ENCODE measurements at regions not wholly inside any gene's neighbourhood (a gene's known extent, or its start where the extent isn't known, plus 50 kb on each side); places are given as distances from the start of the nearest gene placed in this dataset.

- TF ChIP-seq, protein P1, sequence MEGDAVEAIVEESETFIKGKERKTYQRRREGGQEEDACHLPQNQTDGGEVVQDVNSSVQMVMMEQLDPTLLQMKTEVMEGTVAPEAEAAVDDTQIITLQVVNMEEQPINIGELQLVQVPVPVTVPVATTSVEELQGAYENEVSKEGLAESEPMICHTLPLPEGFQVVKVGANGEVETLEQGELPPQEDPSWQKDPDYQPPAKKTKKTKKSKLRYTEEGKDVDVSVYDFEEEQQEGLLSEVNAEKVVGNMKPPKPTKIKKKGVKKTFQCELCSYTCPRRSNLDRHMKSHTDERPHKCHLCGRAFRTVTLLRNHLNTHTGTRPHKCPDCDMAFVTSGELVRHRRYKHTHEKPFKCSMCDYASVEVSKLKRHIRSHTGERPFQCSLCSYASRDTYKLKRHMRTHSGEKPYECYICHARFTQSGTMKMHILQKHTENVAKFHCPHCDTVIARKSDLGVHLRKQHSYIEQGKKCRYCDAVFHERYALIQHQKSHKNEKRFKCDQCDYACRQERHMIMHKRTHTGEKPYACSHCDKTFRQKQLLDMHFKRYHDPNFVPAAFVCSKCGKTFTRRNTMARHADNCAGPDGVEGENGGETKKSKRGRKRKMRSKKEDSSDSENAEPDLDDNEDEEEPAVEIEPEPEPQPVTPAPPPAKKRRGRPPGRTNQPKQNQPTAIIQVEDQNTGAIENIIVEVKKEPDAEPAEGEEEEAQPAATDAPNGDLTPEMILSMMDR (IDR thresholded peaks at IDR 0.05; ENCODE audit: low read depth, low read length), result no peak
- no peak for TF ChIP-seq EZH2phosphoT487 (IDR thresholded peaks at IDR 0.05; ENCODE audit: low read depth)
- Histone ChIP-seq H4K20me1 (ENCODE audit: insufficient read depth, low read length) (no peaks in the 10 kb centered on the region), H3K4me3 (ENCODE audit: low read length) (no peak overlapping the region), H3K4me1 (ENCODE audit: low read length) (no peaks in the 10 kb centered on the region), H2AFZ (ENCODE audit: low read depth, low read length) (no peak overlapping the region), H3K9ac (ENCODE audit: low read length) (no peak overlapping the region), H3K27me3 (ENCODE audit: low read depth, low read length) (no peaks in the 10 kb centered on the region), H3K9me3 (ENCODE audit: insufficient read depth, low read length) (no peaks in the 10 kb centered on the region), H3K27ac (ENCODE audit: low read length) (no peak overlapping the region), H3K4me2 (ENCODE audit: low read length) (no peak overlapping the region), H3K36me3 (replicated peaks; ENCODE audit: low read depth, low read length) (no peaks in the 10 kb centered on the region), H3K79me2 (ENCODE audit: low read length) (no peaks in the 10 kb centered on the region)
These were observed 265.0 kb upstream of the NWD2 start for GRCh38 chr4:36979533-36979932.

DNA sequence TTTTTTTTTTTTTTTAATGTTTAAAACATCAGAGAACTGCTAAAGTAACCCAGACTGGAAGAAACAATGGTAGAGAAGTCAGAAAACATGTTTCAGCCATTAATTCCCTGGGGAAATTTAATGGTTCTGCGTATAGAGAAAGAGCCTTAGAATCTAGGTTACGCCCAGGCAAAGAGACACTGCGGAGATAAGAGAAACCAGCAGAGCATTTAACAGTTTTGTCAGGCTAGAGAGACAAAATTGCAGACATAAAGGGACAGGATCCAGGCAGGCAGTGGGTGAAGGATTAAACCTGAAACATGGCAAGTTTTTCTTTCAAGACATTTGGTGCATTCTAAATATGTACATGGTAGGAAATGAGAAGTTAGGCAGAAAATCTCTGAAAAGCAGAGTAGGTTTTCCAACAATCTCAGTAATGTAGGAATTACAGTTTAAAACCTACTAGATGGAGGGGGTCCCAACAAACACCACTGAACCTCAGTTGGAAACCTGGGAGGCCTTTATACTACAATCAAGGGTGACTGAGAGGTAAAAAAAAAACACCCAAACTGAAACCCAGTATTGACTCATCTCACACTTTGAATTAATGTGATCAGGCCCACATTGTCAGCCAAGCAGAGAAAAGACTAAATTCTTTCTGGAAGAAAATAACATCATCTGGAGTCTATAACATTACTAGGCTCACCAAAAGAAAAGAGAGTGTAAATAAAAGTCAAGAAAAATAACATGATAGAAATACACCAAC lies 254.2 kb upstream of the NWD2 start:
- Histone ChIP-seq H3K4me1 (ENCODE audit: low read length) (peaks cover 31% of the 10 kb centered on the region), H3K27me3 (ENCODE audit: low read depth, low read length) (no peaks in the 10 kb centered on the region), H2AFZ (ENCODE audit: low read depth, low read length) (no peak overlapping the region), H3K27ac (ENCODE audit: low read length) (peak overlapping the region; percentile 72), H3K4me2 (ENCODE audit: low read length) (peak overlapping the region; percentile 75), H4K20me1 (ENCODE audit: insufficient read depth, low read length) (no peaks in the 10 kb centered on the region), H3K9ac (ENCODE audit: low read length) (peak overlapping the region; percentile 37; the same call in 1 of the 2 replicates), H3K79me2 (ENCODE audit: low read length) (no peaks in the 10 kb centered on the region), H3K9me3 (ENCODE audit: insufficient read depth, low read length) (no peaks in the 10 kb centered on the region), H3K4me3 (ENCODE audit: low read length) (peak overlapping the region; percentile 47), H3K36me3 (replicated peaks; ENCODE audit: low read depth, low read length) (no peaks in the 10 kb centered on the region)
- no peak for TF ChIP-seq EZH2phosphoT487 (IDR thresholded peaks at IDR 0.05; ENCODE audit: low read depth)
- TF ChIP-seq, protein P1 (IDR thresholded peaks at IDR 0.05; ENCODE audit: low read depth, low read length), result no peak

GRCh38 chr4:36997727-36998126 lies 246.8 kb upstream of the NWD2 start:
- H3K79me2 ChIP-seq (ENCODE audit: low read length), result no peaks in the 10 kb centered on the region
- H3K36me3 ChIP-seq (replicated peaks; ENCODE audit: low read depth, low read length), result no peaks in the 10 kb centered on the region
- H4K20me1 ChIP-seq (ENCODE audit: insufficient read depth, low read length), result no peaks in the 10 kb centered on the region
- no peaks in the 10 kb centered on the region for H3K27me3 ChIP-seq (ENCODE audit: low read depth, low read length)
- no peak overlapping the region for H3K9ac ChIP-seq (ENCODE audit: low read length)
- TF ChIP-seq, protein P1 (IDR thresholded peaks at IDR 0.05; ENCODE audit: low read depth, low read length), result no peak
- no peak for TF ChIP-seq EZH2phosphoT487 (IDR thresholded peaks at IDR 0.05; ENCODE audit: low read depth)
- no peaks in the 10 kb centered on the region for H3K9me3 ChIP-seq (ENCODE audit: insufficient read depth, low read length)
- no peak overlapping the region for H3K4me3 ChIP-seq (ENCODE audit: low read length)
- no peak overlapping the region for H3K4me2 ChIP-seq (ENCODE audit: low read length)
- no peak overlapping the region for H2AFZ ChIP-seq (ENCODE audit: low read depth, low read length)
- H3K4me1 ChIP-seq (ENCODE audit: low read length), result peaks cover 8% of the 10 kb centered on the region
- H3K27ac ChIP-seq (ENCODE audit: low read length), result no peak overlapping the region

DNA sequence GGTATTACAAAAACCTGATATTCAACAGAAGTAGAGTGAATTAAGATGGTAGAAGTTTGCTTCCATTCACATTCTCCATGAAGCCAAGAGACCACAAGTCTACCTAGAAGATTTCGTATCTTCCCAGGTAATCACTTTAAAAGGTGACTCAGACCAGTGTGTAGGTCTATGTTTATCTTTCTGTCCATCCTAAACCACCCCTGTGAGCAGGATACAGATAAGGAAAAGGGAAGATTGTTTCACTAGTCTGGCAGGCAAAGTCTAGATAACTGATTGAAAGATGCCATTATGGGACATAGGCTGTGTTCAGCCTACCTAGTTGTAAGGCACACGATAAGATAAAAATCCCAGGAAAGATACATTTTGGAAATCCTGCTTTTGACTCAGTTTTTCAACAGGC lies 244.3 kb upstream of the NWD2 start:
- no peak overlapping the region for H3K4me3 ChIP-seq (ENCODE audit: low read length)
- H3K27me3 ChIP-seq (ENCODE audit: low read depth, low read length), result no peaks in the 10 kb centered on the region
- peaks cover 8% of the 10 kb centered on the region for H3K4me1 ChIP-seq (ENCODE audit: low read length)
- H3K9me3 ChIP-seq (ENCODE audit: insufficient read depth, low read length), result no peaks in the 10 kb centered on the region
- no peaks in the 10 kb centered on the region for H3K36me3 ChIP-seq (replicated peaks; ENCODE audit: low read depth, low read length)
- no peak for TF ChIP-seq EZH2phosphoT487 (IDR thresholded peaks at IDR 0.05; ENCODE audit: low read depth)
- TF ChIP-seq, protein P1 (IDR thresholded peaks at IDR 0.05; ENCODE audit: low read depth, low read length), result no peak
- no peaks in the 10 kb centered on the region for H3K79me2 ChIP-seq (ENCODE audit: low read length)
- no peak overlapping the region for H3K27ac ChIP-seq (ENCODE audit: low read length)
- H3K4me2 ChIP-seq (ENCODE audit: low read length), result no peak overlapping the region
- H2AFZ ChIP-seq (ENCODE audit: low read depth, low read length), result no peak overlapping the region
- no peaks in the 10 kb centered on the region for H4K20me1 ChIP-seq (ENCODE audit: insufficient read depth, low read length)
- no peak overlapping the region for H3K9ac ChIP-seq (ENCODE audit: low read length)
